Testis (tissue), 2 donors: ENCODE measurements at regions not wholly inside any gene's neighbourhood (a gene's known extent, or its start where the extent isn't known, plus 50 kb on each side); places are given as distances from the start of the nearest gene placed in this dataset.

Source experiments
- POLR2A ChIP-seq: fragments of 450-650 bp; IDR thresholded peaks from one replicate; pipeline ENCODE4 v1.6.1; 2017; ENCODE audit warnings: antibody characterized with exemption, mild to moderate bottlenecking, moderate library complexity
- TF ChIP-seq, protein P1 (sequence below), 3 experiments: fragments of 450-650 bp in 2 of 3; fragments of 200-600 bp in 1 of 3; sonication (generic) in 1 of 3; IDR thresholded peaks; one replicate each; pipeline ENCODE4 v1.5.1; 2016 to 2019; ENCODE audit warnings: antibody characterized with exemption in 3 of 3, mild to moderate bottlenecking in 2 of 3, moderate library complexity in 1 of 3

DNA sequence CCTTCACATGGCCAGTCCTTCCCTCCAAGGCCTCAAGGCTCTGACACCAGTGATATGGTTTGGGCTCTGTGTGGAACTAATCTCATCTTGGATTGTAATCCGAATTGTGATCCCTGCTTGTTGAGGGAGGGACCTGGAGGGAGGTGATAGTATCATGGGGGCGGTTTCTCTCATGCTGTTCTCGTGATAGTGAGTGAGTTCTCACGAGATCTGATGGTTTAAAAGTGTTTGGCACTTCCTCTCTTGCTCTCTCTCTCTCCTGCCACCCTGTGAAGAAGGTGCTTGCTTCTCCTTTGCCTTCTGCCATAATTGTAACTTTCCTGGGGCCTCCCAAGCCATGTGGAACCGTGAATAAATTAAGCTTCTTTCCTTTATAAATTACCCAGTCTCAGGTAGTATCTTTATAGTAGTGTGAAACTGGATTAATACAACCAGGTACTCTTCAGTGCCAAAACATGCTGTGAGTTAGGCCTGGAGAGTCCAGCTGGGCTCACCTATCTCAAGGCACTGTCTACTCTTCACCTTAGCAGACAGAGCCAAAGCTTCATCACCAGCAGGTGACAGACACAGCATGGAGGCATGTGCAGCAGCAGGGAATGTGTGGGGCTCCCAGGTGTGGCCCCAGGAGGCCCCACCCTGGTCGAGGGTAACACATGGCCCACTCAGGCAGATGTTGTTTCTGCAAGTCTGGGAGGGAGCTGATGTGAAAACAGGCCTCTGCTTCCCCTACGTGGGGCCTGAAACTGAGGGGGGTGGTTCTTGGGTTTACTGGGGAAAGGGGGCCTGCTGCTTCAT lies 97.5 kb upstream of the CDYL start:
- TF ChIP-seq, protein P1, sequence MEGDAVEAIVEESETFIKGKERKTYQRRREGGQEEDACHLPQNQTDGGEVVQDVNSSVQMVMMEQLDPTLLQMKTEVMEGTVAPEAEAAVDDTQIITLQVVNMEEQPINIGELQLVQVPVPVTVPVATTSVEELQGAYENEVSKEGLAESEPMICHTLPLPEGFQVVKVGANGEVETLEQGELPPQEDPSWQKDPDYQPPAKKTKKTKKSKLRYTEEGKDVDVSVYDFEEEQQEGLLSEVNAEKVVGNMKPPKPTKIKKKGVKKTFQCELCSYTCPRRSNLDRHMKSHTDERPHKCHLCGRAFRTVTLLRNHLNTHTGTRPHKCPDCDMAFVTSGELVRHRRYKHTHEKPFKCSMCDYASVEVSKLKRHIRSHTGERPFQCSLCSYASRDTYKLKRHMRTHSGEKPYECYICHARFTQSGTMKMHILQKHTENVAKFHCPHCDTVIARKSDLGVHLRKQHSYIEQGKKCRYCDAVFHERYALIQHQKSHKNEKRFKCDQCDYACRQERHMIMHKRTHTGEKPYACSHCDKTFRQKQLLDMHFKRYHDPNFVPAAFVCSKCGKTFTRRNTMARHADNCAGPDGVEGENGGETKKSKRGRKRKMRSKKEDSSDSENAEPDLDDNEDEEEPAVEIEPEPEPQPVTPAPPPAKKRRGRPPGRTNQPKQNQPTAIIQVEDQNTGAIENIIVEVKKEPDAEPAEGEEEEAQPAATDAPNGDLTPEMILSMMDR (IDR thresholded peaks at IDR 0.05): no peak
- TF ChIP-seq POLR2A: no peak
